Bronchial epithelial cell (primary cell): ENCODE measurements at regions not wholly inside any gene's neighbourhood (a gene's known extent, or its start where the extent isn't known, plus 50 kb on each side); places are given as distances from the start of the nearest gene placed in this dataset.

Experiments used
- DNase-seq: peaks from one replicate; pipeline ENCODE4 v3.0.0-alpha.2; 2010; ENCODE audit warnings: low read depth
- FAIRE-seq: peaks from 2 replicates; lab custom pipeline; 2011; peaks lifted over from hg19 to GRCh38; lab: Jason Lieb, UNC
- H3K27me3 ChIP-seq: 2 replicates; pipeline ENCODE4 v1.5.1; 2011; ENCODE audit warnings: low read length; ENCODE audit not compliant: control insufficient read depth, insufficient read depth
- H3K36me3 ChIP-seq: 2 replicates; pipeline ENCODE4 v1.5.1; 2011; ENCODE audit warnings: low read length; ENCODE audit not compliant: control insufficient read depth, insufficient read depth
- H3K4me3 ChIP-seq: 2 replicates; pipeline ENCODE4 v1.5.1; 2011; ENCODE audit warnings: mild to moderate bottlenecking, low read depth, low read length, control low read depth
- CTCF ChIP-seq: IDR thresholded peaks from 2 replicates; pipeline ENCODE4 v1.5.1; 2011; ENCODE audit warnings: mild to moderate bottlenecking, moderate library complexity, low read length, control low read depth, inconsistent platforms; ENCODE audit not compliant: insufficient read depth, severe bottlenecking

DNA sequence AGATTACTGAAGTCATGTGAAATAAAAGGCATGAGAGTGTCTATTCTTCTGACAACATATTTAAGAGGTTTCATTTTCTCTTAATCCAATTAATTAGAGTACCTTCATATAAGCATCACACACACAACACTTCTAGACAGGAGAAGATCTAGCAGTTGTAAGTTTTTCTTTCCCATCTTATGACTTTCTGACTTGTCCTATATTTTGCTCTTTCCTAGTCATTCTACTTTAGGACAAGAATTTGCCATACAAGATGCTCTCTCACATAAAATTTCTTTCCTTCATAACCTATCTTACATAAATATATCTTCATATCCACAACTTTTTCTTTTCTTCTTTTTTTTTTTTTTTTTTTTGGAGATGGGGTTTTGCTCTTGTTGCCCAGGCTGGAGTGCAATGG, 118.3 kb upstream of the SERPIND1 start:
- H3K36me3 ChIP-seq = no peaks in the 10 kb centered on the region
- DNase-seq (no peak), FAIRE-seq (no peak)
- no peak for TF ChIP-seq CTCF
- no peak overlapping the region for H3K4me3 ChIP-seq
- no peaks in the 10 kb centered on the region for H3K27me3 ChIP-seq

DNA sequence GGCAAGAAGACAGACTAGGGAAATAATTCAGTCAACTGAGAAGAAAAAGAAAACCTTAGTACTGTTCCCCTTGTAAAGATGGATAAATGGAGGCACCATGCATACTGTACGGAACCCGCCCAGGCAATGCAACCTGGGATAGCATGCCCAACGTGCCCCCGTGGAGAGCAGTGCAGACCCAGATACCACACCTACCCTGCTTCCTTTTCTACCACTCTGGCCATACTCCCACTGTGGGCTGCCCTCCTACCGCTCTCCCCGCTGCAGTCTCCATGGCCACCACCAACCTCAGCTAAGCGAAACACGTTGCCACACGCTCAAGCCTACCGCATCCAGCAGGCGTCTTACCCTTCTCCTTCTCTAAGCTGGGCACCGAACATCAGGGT, 117.4 kb upstream of the SERPIND1 start:
- no peak for TF ChIP-seq CTCF
- no peak for FAIRE-seq

DNA sequence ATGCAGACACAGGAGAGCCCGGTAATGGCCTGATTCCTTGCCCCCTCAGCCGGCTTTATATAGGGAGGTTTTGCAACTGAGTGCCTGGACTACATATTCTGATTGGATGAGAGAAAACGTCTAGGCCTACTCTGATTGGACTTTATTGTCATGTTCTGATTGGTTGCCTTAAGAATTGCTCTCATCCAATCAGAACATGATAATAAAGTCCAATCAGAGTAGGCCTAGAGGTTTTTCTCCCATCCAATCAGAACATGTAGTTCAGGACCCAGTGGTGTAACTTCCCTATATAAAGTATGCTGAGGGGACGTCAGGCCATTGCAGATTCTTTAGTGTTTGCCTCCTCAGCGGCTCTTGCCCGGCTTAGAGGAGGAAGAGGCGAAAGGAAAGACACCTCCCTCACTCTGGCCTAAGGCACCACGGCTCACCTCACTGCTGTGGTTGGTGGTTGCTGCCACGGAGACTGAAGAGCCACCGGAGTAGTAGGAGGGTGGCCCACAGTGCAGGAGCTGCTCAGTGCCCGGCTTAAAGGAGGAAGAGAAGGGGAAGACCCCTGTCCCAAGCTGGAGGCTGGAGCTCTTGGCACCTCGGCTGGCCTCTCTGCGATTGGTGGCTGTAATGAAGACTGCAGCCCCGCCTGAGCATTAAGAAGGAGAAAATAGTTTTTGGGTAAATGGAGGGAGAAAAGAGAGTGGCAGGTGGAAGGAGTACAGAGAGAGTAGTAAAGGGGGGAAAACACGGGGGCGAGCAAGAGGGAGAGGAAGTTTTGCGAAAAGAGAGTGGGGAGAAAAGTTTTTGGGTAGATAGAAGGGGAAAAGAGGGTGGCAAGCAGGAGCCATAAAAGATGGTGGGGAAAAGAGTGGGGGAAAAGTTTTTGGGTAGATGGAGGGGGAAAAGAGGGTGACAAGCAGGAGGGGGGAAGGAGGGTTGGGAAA, 116.7 kb upstream of the SERPIND1 start:
- no peaks in the 10 kb centered on the region for H3K36me3 ChIP-seq
- DNase-seq = no peak
- H3K4me3 ChIP-seq = no peak overlapping the region
- H3K27me3 ChIP-seq = no peaks in the 10 kb centered on the region
- no peak for FAIRE-seq
- TF ChIP-seq CTCF = no peak

More for the DNA sequence above, 117.4 kb upstream of the SERPIND1 start:
- DNase-seq = no peak
- H3K4me3 ChIP-seq = no peak overlapping the region
- H3K36me3 ChIP-seq = no peaks in the 10 kb centered on the region
- no peaks in the 10 kb centered on the region for H3K27me3 ChIP-seq
